PC-3 (cell line): ENCODE measurements at regions not wholly inside any gene's neighbourhood (a gene's known extent, or its start where the extent isn't known, plus 50 kb on each side); places are given as distances from the start of the nearest gene placed in this dataset.

Source experiments
- ATAC-seq: fragments of 200-7000 bp; cut with Tn5 transposase; 2 replicates; pipeline ENCODE4 v1.9.1; 2020; ENCODE audit warnings: mild to moderate bottlenecking, moderate library complexity
- BruUV-seq: library from RNA; stranded (reverse); fragments of 400-500 nt; replicated peaks from 2 replicates; lab custom pipeline; 2021; lab: Mats Ljungman, UMichigan
- CTCF ChIA-PET: fragments of 300-600 bp; sonication (Branson Sonifier 250); formaldehyde crosslinking; loops from one replicate; lab custom pipeline; 2022; ENCODE audit warnings: antibody characterized with exemption; lab: Charles Lee
- POLR2A ChIA-PET: fragments of 300-600 bp; sonication (Branson Sonifier 250); formaldehyde crosslinking; loops from one replicate; lab custom pipeline; 2022; ENCODE audit warnings: antibody characterized with exemption; ENCODE audit not compliant: unreplicated experiment; lab: Charles Lee
- DNase-seq: peaks from one replicate; pipeline ENCODE4 v3.0.0-alpha.2; 2015
- H2AFZ ChIP-seq: fragments of 300-600 bp; sonication (generic); 2 replicates; pipeline ENCODE4 v1.6.0; 2016; ENCODE audit warnings: antibody characterized with exemption, low read length
- H3F3A ChIP-seq: fragments of 300-600 bp; sonication (generic); one replicate; pipeline ENCODE4 v1.6.0; 2017; ENCODE audit warnings: antibody characterized with exemption, low read length, control low read depth, mild to moderate bottlenecking; ENCODE audit not compliant: unreplicated experiment
- H3K27ac ChIP-seq: fragments of 300-600 bp; sonication (generic); 2 replicates; pipeline ENCODE4 v1.5.1; 2016; ENCODE audit warnings: mild to moderate bottlenecking, low read length
- H3K27me3 ChIP-seq: fragments of 300-600 bp; sonication (generic); 2 replicates; pipeline ENCODE4 v1.6.1; 2016; ENCODE audit warnings: low read length, mixed read lengths
- H3K36me3 ChIP-seq: fragments of 300-600 bp; sonication (generic); 2 replicates; pipeline ENCODE4 v1.6.1; 2016; ENCODE audit warnings: low read depth, mixed run types, low read length, mixed read lengths
- H3K4me1 ChIP-seq: fragments of 300-600 bp; sonication (generic); 2 replicates; pipeline ENCODE4 v1.5.1; 2016; ENCODE audit warnings: low read length; ENCODE audit not compliant: insufficient read depth
- H3K4me2 ChIP-seq: fragments of 300-600 bp; sonication (generic); 2 replicates; pipeline ENCODE4 v1.6.0; 2016; ENCODE audit warnings: low read length
- H3K4me3 ChIP-seq: fragments of 300-600 bp; sonication (generic); 2 replicates; pipeline ENCODE4 v1.5.1; 2016; ENCODE audit warnings: mild to moderate bottlenecking, low read length, mixed read lengths
- H3K79me2 ChIP-seq: fragments of 300-600 bp; sonication (generic); 2 replicates; pipeline ENCODE4 v1.6.1; 2017; ENCODE audit warnings: low read length, mixed read lengths
- H3K9ac ChIP-seq: fragments of 300-600 bp; sonication (generic); 2 replicates; pipeline ENCODE4 v1.6.0; 2016; ENCODE audit warnings: mild to moderate bottlenecking, low read length
- H3K9me2 ChIP-seq: fragments of 300-600 bp; sonication (generic); replicated peaks from 2 replicates; pipeline ENCODE4 v1.6.1; 2016; ENCODE audit warnings: mixed run types, low read length, mixed read lengths
- H3K9me3 ChIP-seq: fragments of 300-600 bp; sonication (generic); 2 replicates; pipeline ENCODE4 v1.6.1; 2016; ENCODE audit warnings: low read length, mixed read lengths
- H4K20me1 ChIP-seq: fragments of 300-600 bp; sonication (generic); 2 replicates; pipeline ENCODE4 v1.6.1; 2016; ENCODE audit warnings: low read length, mixed read lengths
- CTCF ChIP-seq: fragments of 300-600 bp; sonication (generic); conservative IDR thresholded peaks from 2 replicates; pipeline ENCODE4 v1.5.1; 2017; ENCODE audit warnings: antibody characterized with exemption, low read depth, mild to moderate bottlenecking, low read length
- EZH2 ChIP-seq: fragments of 300-600 bp; sonication (generic); IDR thresholded peaks from one replicate; pipeline ENCODE4 v1.6.1; 2017; ENCODE audit warnings: antibody characterized with exemption, mild to moderate bottlenecking, low read length; ENCODE audit not compliant: unreplicated experiment
- EZH2phosphoT487 ChIP-seq: fragments of 300-600 bp; sonication (generic); IDR thresholded peaks from 2 replicates; pipeline ENCODE4 v1.6.1; 2018; ENCODE audit warnings: mild to moderate bottlenecking, antibody characterized with exemption, low read length, borderline replicate concordance
- intact Hi-C: fragments of 100-400 bp; cut with micrococcal nuclease; formaldehyde crosslinking; loops from 2 replicates; pipeline ENCODE4 v1.9.0; 2023

GRCh38 chr5:116841734-116842133 is 267.1 kb upstream of the SEMA6A start:
- Histone ChIP-seq H3K9me2 (no peaks in the 10 kb centered on the region), H3K79me2 (no peaks in the 10 kb centered on the region), H2AFZ (no peak overlapping the region), H3K9ac (no peak overlapping the region), H3K4me2 (no peak overlapping the region), H3K4me1 (no peaks in the 10 kb centered on the region), H3K27ac (no peak overlapping the region), H3K27me3 (no peaks in the 10 kb centered on the region), H4K20me1 (no peaks in the 10 kb centered on the region), H3K4me3 (no peak overlapping the region), H3K36me3 (no peaks in the 10 kb centered on the region), H3F3A (no peaks in the 10 kb centered on the region), H3K9me3 (no peaks in the 10 kb centered on the region)
- ATAC-seq (no peak), DNase-seq (no peak)
- ChIA-PET POLR2A (no interaction called here), CTCF (no interaction called here)
- BruUV-seq: no TSS peak
- TF ChIP-seq EZH2phosphoT487 (no peak), CTCF (no peak), EZH2 (no peak)
- intact Hi-C loops: no loop called here

GRCh38 chr5:116838011-116838536 is 263.5 kb upstream of the SEMA6A start:
- H4K20me1 ChIP-seq: no peaks in the 10 kb centered on the region
- H3F3A ChIP-seq: no peaks in the 10 kb centered on the region
- no peak for TF ChIP-seq EZH2
- TF ChIP-seq CTCF: no peak
- TF ChIP-seq EZH2phosphoT487: no peak
- CTCF ChIA-PET: no interaction called here
- H3K27me3 ChIP-seq: no peaks in the 10 kb centered on the region
- H3K4me3 ChIP-seq: no peak overlapping the region
- intact Hi-C loops: no loop called here
- BruUV-seq: no TSS peak
- H3K9me3 ChIP-seq: no peaks in the 10 kb centered on the region
- H3K27ac ChIP-seq: no peak overlapping the region
- no peak for DNase-seq
- no peak overlapping the region for H3K9ac ChIP-seq
- H3K79me2 ChIP-seq: no peaks in the 10 kb centered on the region
- H3K4me2 ChIP-seq: no peak overlapping the region
- no peaks in the 10 kb centered on the region for H3K9me2 ChIP-seq
- H3K4me1 ChIP-seq: no peaks in the 10 kb centered on the region
- POLR2A ChIA-PET: no interaction called here
- no peaks in the 10 kb centered on the region for H3K36me3 ChIP-seq
- no peak overlapping the region for H2AFZ ChIP-seq
- ATAC-seq: no peak

GRCh38 chr5:116834796-116835515 is 260.3 kb upstream of the SEMA6A start:
- Histone ChIP-seq H3K36me3 (no peaks in the 10 kb centered on the region), H3F3A (no peaks in the 10 kb centered on the region), H3K4me1 (no peaks in the 10 kb centered on the region), H3K9me2 (no peaks in the 10 kb centered on the region), H3K9ac (no peak overlapping the region), H4K20me1 (no peaks in the 10 kb centered on the region), H3K4me3 (no peak overlapping the region), H3K27ac (no peak overlapping the region), H3K27me3 (no peaks in the 10 kb centered on the region), H3K9me3 (no peaks in the 10 kb centered on the region), H3K79me2 (no peaks in the 10 kb centered on the region), H2AFZ (no peak overlapping the region), H3K4me2 (no peak overlapping the region)
- TF ChIP-seq CTCF (no peak), EZH2phosphoT487 (no peak), EZH2 (no peak)
- ChIA-PET POLR2A (no interaction called here), CTCF (no interaction called here)
- intact Hi-C loops: no loop called here
- ATAC-seq: no peak
- no peak for DNase-seq
- no TSS peak for BruUV-seq
